ENCODE measurements at regions not wholly inside any gene's neighbourhood (a gene's known extent, or its start where the extent isn't known, plus 50 kb on each side); places are given as distances from the start of the nearest gene placed in this dataset.

- TF ChIP-seq RAD21 (IDR thresholded peaks at IDR 0.05; ENCODE audit: low read length) (no peak), MAZ (IDR thresholded peaks at IDR 0.05; ENCODE audit: borderline replicate concordance, low read depth, low read length) (no peak), FOS (IDR thresholded peaks at IDR 0.05; ENCODE audit: low read depth, low read length) (no peak), CTCF (conservative IDR thresholded peaks at IDR 0.05; ENCODE audit: low read depth, low read length) (no peak), POLR2A (IDR thresholded peaks at IDR 0.05; ENCODE audit: low read depth, low read length) (no peak), RFX5 (IDR thresholded peaks at IDR 0.05; ENCODE audit: low read depth, low read length) (no peak), CEBPB (IDR thresholded peaks at IDR 0.05; ENCODE audit: low read depth, low read length) (no peak)
Observed at GRCh38 chr12:47314996-47315395, 235.2 kb upstream of the AMIGO2 start.
